H9 (cell line): ENCODE measurements at regions not wholly inside any gene's neighbourhood (a gene's known extent, or its start where the extent isn't known, plus 50 kb on each side); places are given as distances from the start of the nearest gene placed in this dataset.

ENCODE experiments used
- DNase-seq: peaks from one replicate; pipeline ENCODE4 v3.0.0-alpha.2; 2017
- H2AFZ ChIP-seq: one replicate; pipeline ENCODE4 v1.6.1; 2013; ENCODE audit warnings: mild to moderate bottlenecking, low read length, control low read depth, moderate library complexity
- H2AK5ac ChIP-seq: 2 replicates; pipeline ENCODE4 v1.6.1; 2013; ENCODE audit warnings: low read length, control low read depth, mixed read lengths; ENCODE audit not compliant: insufficient read length
- H2BK120ac ChIP-seq: one replicate; pipeline ENCODE4 v1.6.1; 2013; ENCODE audit warnings: low read depth, mild to moderate bottlenecking, low read length, control low read depth, inconsistent platforms; ENCODE audit not compliant: poor library complexity, severe bottlenecking
- H2BK12ac ChIP-seq: 2 replicates; pipeline ENCODE4 v1.6.1; 2013; ENCODE audit warnings: low read length, control low read depth, mixed read lengths, low read depth; ENCODE audit not compliant: insufficient read length
- H2BK15ac ChIP-seq: 2 replicates; pipeline ENCODE4 v1.6.1; 2013; ENCODE audit warnings: low read depth, low read length, control low read depth
- H2BK20ac ChIP-seq: one replicate; pipeline ENCODE4 v1.6.1; 2013; ENCODE audit warnings: low read depth, mild to moderate bottlenecking, low read length, control low read depth, inconsistent platforms; ENCODE audit not compliant: poor library complexity, severe bottlenecking
- H2BK5ac ChIP-seq: 2 replicates; pipeline ENCODE4 v1.6.1; 2013; ENCODE audit warnings: low read length, control low read depth, mixed read lengths; ENCODE audit not compliant: insufficient read length
- H3K14ac ChIP-seq: 2 replicates; pipeline ENCODE4 v1.6.1; 2013; ENCODE audit warnings: low read length, control low read depth; ENCODE audit not compliant: insufficient read depth
- H3K18ac ChIP-seq: 2 replicates; pipeline ENCODE4 v1.6.1; 2013; ENCODE audit warnings: low read depth, mild to moderate bottlenecking, mixed read lengths, low read length, control low read depth; ENCODE audit not compliant: insufficient read length
- H3K23ac ChIP-seq: 2 replicates; pipeline ENCODE4 v1.6.1; 2013; ENCODE audit warnings: low read length, control low read depth, mixed read lengths, low read depth; ENCODE audit not compliant: insufficient read length
- H3K23me2 ChIP-seq: 2 replicates; pipeline ENCODE4 v1.6.1; 2013; ENCODE audit warnings: low read depth, mild to moderate bottlenecking, mixed read lengths, low read length, control low read depth; ENCODE audit not compliant: insufficient read length, poor library complexity, severe bottlenecking
- H3K27ac ChIP-seq: 2 replicates; pipeline ENCODE4 v1.5.1; 2013; ENCODE audit warnings: low read length, control low read depth, mixed read lengths, low read depth; ENCODE audit not compliant: insufficient read length
- H3K27me3 ChIP-seq: 2 replicates; pipeline ENCODE4 v1.6.1; 2013; ENCODE audit warnings: low read length, control low read depth, inconsistent platforms; ENCODE audit not compliant: insufficient read depth
- H3K4ac ChIP-seq: 2 replicates; pipeline ENCODE4 v1.6.1; 2013; ENCODE audit warnings: low read depth, mild to moderate bottlenecking, control low read depth, inconsistent platforms, low read length, moderate library complexity
- H3K4me1 ChIP-seq: 2 replicates; pipeline ENCODE4 v1.6.1; 2013; ENCODE audit warnings: low read length, control low read depth, inconsistent platforms; ENCODE audit not compliant: insufficient read depth
- H3K4me2 ChIP-seq: 2 replicates; pipeline ENCODE4 v1.6.1; 2013; ENCODE audit warnings: low read length, control low read depth, mixed read lengths; ENCODE audit not compliant: insufficient read length, insufficient read depth
- H3K56ac ChIP-seq: 2 replicates; pipeline ENCODE4 v1.6.1; 2013; ENCODE audit warnings: low read depth, mild to moderate bottlenecking, mixed read lengths, low read length, control low read depth; ENCODE audit not compliant: insufficient read length
- H3K79me1 ChIP-seq: 2 replicates; pipeline ENCODE4 v1.6.1; 2013; ENCODE audit warnings: low read depth, mild to moderate bottlenecking, moderate library complexity, low read length, control low read depth, inconsistent platforms; ENCODE audit not compliant: insufficient read depth, poor library complexity, severe bottlenecking
- H3K79me2 ChIP-seq: 2 replicates; pipeline ENCODE4 v1.6.1; 2013; ENCODE audit warnings: low read length, control low read depth, inconsistent platforms; ENCODE audit not compliant: insufficient read depth
- H3K9ac ChIP-seq: 2 replicates; pipeline ENCODE4 v1.6.1; 2013; ENCODE audit warnings: low read length, control low read depth, mixed read lengths; ENCODE audit not compliant: insufficient read length; ENCODE audit errors: extremely low read depth
- H3K9me3 ChIP-seq: one replicate; pipeline ENCODE4 v1.6.1; 2013; ENCODE audit warnings: low read depth, low read length, inconsistent platforms; ENCODE audit not compliant: control insufficient read depth
- H3T11ph ChIP-seq: one replicate; pipeline ENCODE4 v1.6.1; 2013; ENCODE audit warnings: mild to moderate bottlenecking, low read length, control low read depth, inconsistent platforms
- H4K20me1 ChIP-seq: one replicate; pipeline ENCODE4 v1.6.1; 2013; ENCODE audit not compliant: control insufficient read depth, insufficient read length, insufficient read depth
- H4K5ac ChIP-seq: 2 replicates; pipeline ENCODE4 v1.6.1; 2013; ENCODE audit warnings: low read depth, mild to moderate bottlenecking, mixed read lengths, low read length, control low read depth; ENCODE audit not compliant: insufficient read length
- H4K8ac ChIP-seq: replicated peaks from 2 replicates; pipeline ENCODE4 v1.6.1; 2013; ENCODE audit warnings: low read length, control low read depth, mixed read lengths, low read depth; ENCODE audit not compliant: insufficient read length
- H4K91ac ChIP-seq: 2 replicates; pipeline ENCODE4 v1.6.1; 2013; ENCODE audit warnings: low read depth, mild to moderate bottlenecking, moderate library complexity, mixed read lengths, low read length, control low read depth; ENCODE audit not compliant: insufficient read length
- H3K27ac Mint-ChIP-seq, 3 experiments: 2 replicates in 2 of 3; 3 replicates in 1 of 3; pipeline ENCODE4 v1.8.0; 2020 to 2021; ENCODE audit warnings: mixed read lengths in 3 of 3, mild to moderate bottlenecking in 1 of 3, moderate library complexity in 1 of 3
- H3K27me3 Mint-ChIP-seq: 2 replicates; pipeline ENCODE4 v1.8.0; 2021; ENCODE audit warnings: low read depth, mild to moderate bottlenecking, moderate library complexity, mixed read lengths
- H3K36me3 Mint-ChIP-seq, 3 experiments: 2 replicates in 2 of 3; 3 replicates in 1 of 3; pipeline ENCODE4 v1.8.0; 2020 to 2021; ENCODE audit warnings: low read depth in 3 of 3, mixed read lengths in 3 of 3; ENCODE audit not compliant: insufficient read depth in 1 of 3
- H3K4me1 Mint-ChIP-seq, 2 experiments: 2 replicates each; pipeline ENCODE4 v1.8.0; 2020; ENCODE audit warnings: mixed read lengths in 2 of 2
- H3K4me3 Mint-ChIP-seq, 2 experiments: 2 replicates in 1 of 2; 3 replicates in 1 of 2; pipeline ENCODE4 v1.8.0; 2020 to 2021; ENCODE audit warnings: mild to moderate bottlenecking in 2 of 2, mixed read lengths in 2 of 2, moderate library complexity in 1 of 2
- H3K9me3 Mint-ChIP-seq, 2 experiments: 2 replicates in 1 of 2; 3 replicates in 1 of 2; pipeline ENCODE4 v1.8.0; 2020; ENCODE audit warnings: mild to moderate bottlenecking in 2 of 2, mixed read lengths in 2 of 2, moderate library complexity in 1 of 2
- WGBS: extraction: QIAGEN DNeasy Blood & Tissue Kit; methylation state at CpG from one replicate; pipeline ENCODE4 v1.1.7; 2013; ENCODE audit warnings: missing lambda C conversion rate, low lambda C conversion rate, mixed read lengths; ENCODE audit not compliant: insufficient read length; ENCODE audit errors: extremely low coverage; 5-methylcytosine and 5-hydroxymethylcytosine counted together
- TF ChIP-seq, protein P1 (sequence below): fragments of 200-600 bp; sonication (generic); conservative IDR thresholded peaks from 3 replicates; pipeline ENCODE4 v1.8.0; 2021; ENCODE audit warnings: antibody characterized with exemption, mild to moderate bottlenecking

DNA sequence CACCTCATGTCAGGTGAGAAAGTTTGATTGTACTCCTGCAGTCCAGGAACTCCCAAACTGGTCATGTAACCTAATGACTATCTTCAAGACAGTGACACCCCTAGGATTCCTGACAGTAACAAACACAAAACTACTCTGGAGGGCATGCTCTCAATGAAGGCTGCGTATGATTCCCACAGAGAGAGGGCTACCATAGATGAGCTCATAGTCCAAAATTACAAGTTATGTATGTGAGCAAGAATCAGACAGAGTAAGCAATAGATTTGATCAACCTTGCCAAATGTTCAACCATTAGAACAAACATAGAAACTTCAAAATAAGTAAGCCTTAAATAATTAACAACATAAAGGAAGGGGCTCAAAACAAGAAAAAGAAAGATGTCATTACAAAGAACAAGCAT, 158.1 kb downstream of the COPRS start:
- TF ChIP-seq, protein P1, sequence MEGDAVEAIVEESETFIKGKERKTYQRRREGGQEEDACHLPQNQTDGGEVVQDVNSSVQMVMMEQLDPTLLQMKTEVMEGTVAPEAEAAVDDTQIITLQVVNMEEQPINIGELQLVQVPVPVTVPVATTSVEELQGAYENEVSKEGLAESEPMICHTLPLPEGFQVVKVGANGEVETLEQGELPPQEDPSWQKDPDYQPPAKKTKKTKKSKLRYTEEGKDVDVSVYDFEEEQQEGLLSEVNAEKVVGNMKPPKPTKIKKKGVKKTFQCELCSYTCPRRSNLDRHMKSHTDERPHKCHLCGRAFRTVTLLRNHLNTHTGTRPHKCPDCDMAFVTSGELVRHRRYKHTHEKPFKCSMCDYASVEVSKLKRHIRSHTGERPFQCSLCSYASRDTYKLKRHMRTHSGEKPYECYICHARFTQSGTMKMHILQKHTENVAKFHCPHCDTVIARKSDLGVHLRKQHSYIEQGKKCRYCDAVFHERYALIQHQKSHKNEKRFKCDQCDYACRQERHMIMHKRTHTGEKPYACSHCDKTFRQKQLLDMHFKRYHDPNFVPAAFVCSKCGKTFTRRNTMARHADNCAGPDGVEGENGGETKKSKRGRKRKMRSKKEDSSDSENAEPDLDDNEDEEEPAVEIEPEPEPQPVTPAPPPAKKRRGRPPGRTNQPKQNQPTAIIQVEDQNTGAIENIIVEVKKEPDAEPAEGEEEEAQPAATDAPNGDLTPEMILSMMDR = no peak
- H3K56ac ChIP-seq = no peak overlapping the region
- no peaks in the 10 kb centered on the region for H3K4me1 ChIP-seq
- H4K5ac ChIP-seq = no peak overlapping the region
- no peak overlapping the region for H2BK20ac ChIP-seq
- no peak overlapping the region for H2BK12ac ChIP-seq
- H2AFZ ChIP-seq = no peak overlapping the region
- no peak overlapping the region for H3K18ac ChIP-seq
- no peaks in the 10 kb centered on the region for H3K79me1 ChIP-seq
- H3K9me3 ChIP-seq = no peaks in the 10 kb centered on the region
- no peak overlapping the region for H3T11ph ChIP-seq
- no peak for DNase-seq
- H2BK15ac ChIP-seq = no peak overlapping the region
- H3K27ac Mint-ChIP-seq = no peak overlapping the region
- no peaks in the 10 kb centered on the region for H3K79me2 ChIP-seq
- no peaks in the 10 kb centered on the region for H3K9me3 Mint-ChIP-seq
- no peaks in the 10 kb centered on the region for H3K27me3 ChIP-seq
- H3K4me3 Mint-ChIP-seq = no peak overlapping the region
- no peak overlapping the region for H2BK120ac ChIP-seq
- no peaks in the 10 kb centered on the region for H3K27me3 Mint-ChIP-seq
- no peak overlapping the region for H2AK5ac ChIP-seq
- H4K8ac ChIP-seq = no peak overlapping the region
- no peak overlapping the region for H3K4ac ChIP-seq
- no peak overlapping the region for H3K23ac ChIP-seq
- no peaks in the 10 kb centered on the region for H3K36me3 Mint-ChIP-seq
- H3K9ac ChIP-seq = no peak overlapping the region
- no peak overlapping the region for H3K14ac ChIP-seq
- no peak overlapping the region for H4K91ac ChIP-seq
- H3K4me1 Mint-ChIP-seq = peaks cover 10 to 11% of the 10 kb centered on the region in 2 experiments
- no peak overlapping the region for H3K27ac ChIP-seq
- H2BK5ac ChIP-seq = no peak overlapping the region
- no CpG with 5 or more reads among the region's 1 CpG for WGBS
- no peaks in the 10 kb centered on the region for H3K23me2 ChIP-seq
- H4K20me1 ChIP-seq = no peaks in the 10 kb centered on the region
- H3K4me2 ChIP-seq = no peak overlapping the region
